ENCODE measurements at regions not wholly inside any gene's neighbourhood (a gene's known extent, or its start where the extent isn't known, plus 50 kb on each side); places are given as distances from the start of the nearest gene placed in this dataset.
A peak's percentile ranks its signal among the peaks of the same experiment; 100 is the strongest.
"Not testable (repeated sequence)": the region's sequence is repeated elsewhere in the genome, so short reads cannot be mapped to it uniquely, and the experiment has no call there.

GRCh38 chr10:46693218-46693617 is 114.3 kb downstream of the SYT15 start:
- ATAC-seq (ENCODE audit: low read depth); H3K36me3 ChIP-seq (ENCODE audit: low read depth); DNase-seq (ENCODE audit: low spot score); H3K27ac ChIP-seq (ENCODE audit: poor library complexity, severe bottlenecking); H3K4me1 ChIP-seq (ENCODE audit: insufficient read depth, poor library complexity, severe bottlenecking); H3K9me3 ChIP-seq (ENCODE audit: severe bottlenecking); H3K27me3 ChIP-seq (ENCODE audit: insufficient read depth, poor library complexity, severe bottlenecking); H3K4me3 ChIP-seq (ENCODE audit: severe bottlenecking): not testable (repeated sequence)
- TF ChIP-seq CTCF (IDR thresholded peaks at IDR 0.05; ENCODE audit: poor library complexity, severe bottlenecking): peak; percentile 9

- not testable (repeated sequence) for H3K27me3 ChIP-seq (ENCODE audit: insufficient read depth, poor library complexity, severe bottlenecking); H3K4me3 ChIP-seq (ENCODE audit: severe bottlenecking); H3K36me3 ChIP-seq (ENCODE audit: low read depth); H3K4me1 ChIP-seq (ENCODE audit: insufficient read depth, poor library complexity, severe bottlenecking); H3K9me3 ChIP-seq (ENCODE audit: severe bottlenecking); DNase-seq (ENCODE audit: low spot score); H3K27ac ChIP-seq (ENCODE audit: poor library complexity, severe bottlenecking)
- 0 out of 3 replicates have a peak, but pooled peaks have one; percentile 19 for ATAC-seq (ENCODE audit: low read depth)
Observed at GRCh38 chr10:46717264-46717663, 138.3 kb downstream of the SYT15 start.

GRCh38 chr10:46718014-46718413 is 139.1 kb downstream of the SYT15 start:
- not testable (repeated sequence) for H3K27me3 ChIP-seq (ENCODE audit: insufficient read depth, poor library complexity, severe bottlenecking); H3K4me3 ChIP-seq (ENCODE audit: severe bottlenecking); H3K27ac ChIP-seq (ENCODE audit: poor library complexity, severe bottlenecking); ATAC-seq (ENCODE audit: low read depth); H3K4me1 ChIP-seq (ENCODE audit: insufficient read depth, poor library complexity, severe bottlenecking); H3K9me3 ChIP-seq (ENCODE audit: severe bottlenecking); H3K36me3 ChIP-seq (ENCODE audit: low read depth); DNase-seq (ENCODE audit: low spot score)

- not testable (repeated sequence) for DNase-seq (ENCODE audit: low spot score); H3K4me1 ChIP-seq (ENCODE audit: insufficient read depth, poor library complexity, severe bottlenecking); H3K9me3 ChIP-seq (ENCODE audit: severe bottlenecking); H3K4me3 ChIP-seq (ENCODE audit: severe bottlenecking); H3K27ac ChIP-seq (ENCODE audit: poor library complexity, severe bottlenecking); H3K27me3 ChIP-seq (ENCODE audit: insufficient read depth, poor library complexity, severe bottlenecking); H3K36me3 ChIP-seq (ENCODE audit: low read depth)
- TF ChIP-seq CTCF (IDR thresholded peaks at IDR 0.05; ENCODE audit: poor library complexity, severe bottlenecking): peak; percentile 16
- peak; percentile 80 for ATAC-seq (ENCODE audit: low read depth)
Observed at GRCh38 chr10:46720386-46720785, 141.5 kb downstream of the SYT15 start.

GRCh38 chr10:46720811-46721518 is 142.0 kb downstream of the SYT15 start:
- H3K36me3 ChIP-seq (ENCODE audit: low read depth); H3K4me3 ChIP-seq (ENCODE audit: severe bottlenecking); H3K27ac ChIP-seq (ENCODE audit: poor library complexity, severe bottlenecking); H3K27me3 ChIP-seq (ENCODE audit: insufficient read depth, poor library complexity, severe bottlenecking); H3K4me1 ChIP-seq (ENCODE audit: insufficient read depth, poor library complexity, severe bottlenecking); ATAC-seq (ENCODE audit: low read depth); DNase-seq (ENCODE audit: low spot score); H3K9me3 ChIP-seq (ENCODE audit: severe bottlenecking): not testable (repeated sequence)

GRCh38 chr10:46724258-46724657 is 145.3 kb downstream of the SYT15 start:
- H3K36me3 ChIP-seq (ENCODE audit: low read depth); H3K27ac ChIP-seq (ENCODE audit: poor library complexity, severe bottlenecking); DNase-seq (ENCODE audit: low spot score); H3K9me3 ChIP-seq (ENCODE audit: severe bottlenecking); H3K4me1 ChIP-seq (ENCODE audit: insufficient read depth, poor library complexity, severe bottlenecking); H3K27me3 ChIP-seq (ENCODE audit: insufficient read depth, poor library complexity, severe bottlenecking); ATAC-seq (ENCODE audit: low read depth); H3K4me3 ChIP-seq (ENCODE audit: severe bottlenecking): not testable (repeated sequence)

GRCh38 chr10:46728359-46728758 is 149.4 kb downstream of the SYT15 start:
- H3K27me3 ChIP-seq (ENCODE audit: insufficient read depth, poor library complexity, severe bottlenecking); H3K4me1 ChIP-seq (ENCODE audit: insufficient read depth, poor library complexity, severe bottlenecking); H3K36me3 ChIP-seq (ENCODE audit: low read depth); DNase-seq (ENCODE audit: low spot score); H3K4me3 ChIP-seq (ENCODE audit: severe bottlenecking); H3K9me3 ChIP-seq (ENCODE audit: severe bottlenecking); H3K27ac ChIP-seq (ENCODE audit: poor library complexity, severe bottlenecking): not testable (repeated sequence)
- ATAC-seq (ENCODE audit: low read depth): peak; percentile 56; the same call in 1 of the 3 replicates

GRCh38 chr10:46730729-46731128 is 151.8 kb downstream of the SYT15 start:
- not testable (repeated sequence) for H3K9me3 ChIP-seq (ENCODE audit: severe bottlenecking); H3K36me3 ChIP-seq (ENCODE audit: low read depth); H3K4me1 ChIP-seq (ENCODE audit: insufficient read depth, poor library complexity, severe bottlenecking); H3K27me3 ChIP-seq (ENCODE audit: insufficient read depth, poor library complexity, severe bottlenecking); ATAC-seq (ENCODE audit: low read depth); DNase-seq (ENCODE audit: low spot score); H3K4me3 ChIP-seq (ENCODE audit: severe bottlenecking); H3K27ac ChIP-seq (ENCODE audit: poor library complexity, severe bottlenecking)

GRCh38 chr10:46733635-46734261 is 154.8 kb downstream of the SYT15 start:
- not testable (repeated sequence) for H3K27me3 ChIP-seq (ENCODE audit: insufficient read depth, poor library complexity, severe bottlenecking); H3K4me1 ChIP-seq (ENCODE audit: insufficient read depth, poor library complexity, severe bottlenecking); H3K4me3 ChIP-seq (ENCODE audit: severe bottlenecking); H3K27ac ChIP-seq (ENCODE audit: poor library complexity, severe bottlenecking); H3K36me3 ChIP-seq (ENCODE audit: low read depth); H3K9me3 ChIP-seq (ENCODE audit: severe bottlenecking); DNase-seq (ENCODE audit: low spot score); ATAC-seq (ENCODE audit: low read depth)

GRCh38 chr10:46734262-46734642 is 155.3 kb downstream of the SYT15 start:
- DNase-seq (ENCODE audit: low spot score); ATAC-seq (ENCODE audit: low read depth); H3K4me1 ChIP-seq (ENCODE audit: insufficient read depth, poor library complexity, severe bottlenecking): not testable (repeated sequence)

More at GRCh38 chr10:46734262-46734642, 155.3 kb downstream of the SYT15 start:
- H3K27ac ChIP-seq (ENCODE audit: poor library complexity, severe bottlenecking); H3K36me3 ChIP-seq (ENCODE audit: low read depth); H3K27me3 ChIP-seq (ENCODE audit: insufficient read depth, poor library complexity, severe bottlenecking); H3K4me3 ChIP-seq (ENCODE audit: severe bottlenecking); H3K9me3 ChIP-seq (ENCODE audit: severe bottlenecking): not testable (repeated sequence)

Data from RWPE2 (cell line).